HepG2 (cell line): ENCODE measurements at regions not wholly inside any gene's neighbourhood (a gene's known extent, or its start where the extent isn't known, plus 50 kb on each side); places are given as distances from the start of the nearest gene placed in this dataset.

Source experiments
- ATAC-seq: fragments of 200-7000 bp; cut with Tn5 transposase; 3 replicates; pipeline ENCODE4 v1.9.1; 2020; ENCODE audit warnings: mild to moderate bottlenecking, moderate library complexity
- BruUV-seq: library from RNA; stranded (reverse); fragments of 400-500 nt; replicated peaks from 2 replicates; lab custom pipeline; 2021; lab: Mats Ljungman, UMichigan
- CTCF ChIA-PET: fragments of 300-600 bp; formaldehyde crosslinking; extraction: SDS; loops from one replicate; lab custom pipeline; 2021; ENCODE audit warnings: low total read pairs, inconsistent platforms, low intra/inter-chr PET ratio; lab: Yijun Ruan, JAX
- POLR2A ChIA-PET: fragments of 350-600 bp; sonication (Branson Sonifier 250); formaldehyde crosslinking; loops from one replicate; lab custom pipeline; 2020; ENCODE audit warnings: antibody characterized with exemption, inconsistent platforms; lab: Yijun Ruan, JAX
- DNase-seq: peaks from one replicate; pipeline ENCODE4 v3.0.0-alpha.2; 2015; ENCODE audit warnings: low spot score
- FAIRE-seq: peaks from 3 replicates; lab custom pipeline; 2011; peaks lifted over from hg19 to GRCh38; lab: Jason Lieb, UNC
- H2AFZ ChIP-seq: one replicate; pipeline ENCODE4 v1.6.1; 2011; ENCODE audit warnings: low read length, inconsistent platforms
- H3K27ac ChIP-seq: fragments of 300-600 bp; 3 replicates; pipeline ENCODE4 v1.8.0; 2011; ENCODE audit warnings: mixed run types, mild to moderate bottlenecking, mixed read lengths, low read length, inconsistent platforms; ENCODE audit not compliant: insufficient read depth; ENCODE audit errors: extremely low read length
- H3K27me3 ChIP-seq, 2 experiments: fragments of 200-600 bp in 1 of 2; 2 replicates in 1 of 2; 3 replicates in 1 of 2; pipeline versions ENCODE4 v1.6.0 to v1.8.0; 2011; ENCODE audit warnings: low read length in 2 of 2, mild to moderate bottlenecking in 2 of 2, moderate library complexity in 2 of 2, inconsistent platforms in 1 of 2; ENCODE audit not compliant: insufficient read depth in 2 of 2, control insufficient read depth in 1 of 2
- H3K36me3 ChIP-seq, 2 experiments: fragments of 200-600 bp in 1 of 2; replicated peaks in 1 of 2; 2 replicates in 1 of 2; 3 replicates in 1 of 2; pipeline versions ENCODE4 v1.5.1 to v1.8.0; 2011; ENCODE audit warnings: low read length in 2 of 2, inconsistent platforms in 1 of 2; ENCODE audit not compliant: insufficient read depth in 2 of 2, control insufficient read depth in 1 of 2
- H3K4me1 ChIP-seq: 2 replicates; pipeline ENCODE4 v1.5.1; 2012; ENCODE audit warnings: low read length, inconsistent platforms; ENCODE audit not compliant: insufficient read depth
- H3K4me2 ChIP-seq: 2 replicates; pipeline ENCODE4 v1.6.0; 2011; ENCODE audit warnings: low read depth, low read length, inconsistent platforms
- H3K4me3 ChIP-seq, 3 experiments: fragments of 200-600 bp in 1 of 3; sonication (generic), shearing (Covaris generic) in 1 of 3; replicated peaks in 1 of 3; 2 replicates each; pipeline ENCODE4 v1.5.1; 2011 to 2016; ENCODE audit warnings: low read length in 3 of 3, inconsistent platforms in 2 of 3, low read depth in 2 of 3, mild to moderate bottlenecking in 2 of 3, control low read depth in 1 of 3, mixed read lengths in 1 of 3; ENCODE audit not compliant: insufficient read depth in 1 of 3
- H3K79me2 ChIP-seq: one replicate; pipeline ENCODE4 v1.6.1; 2011; ENCODE audit warnings: low read length, inconsistent platforms; ENCODE audit not compliant: insufficient read depth
- H3K9ac ChIP-seq: 2 replicates; pipeline ENCODE4 v1.6.0; 2011; ENCODE audit warnings: mild to moderate bottlenecking, low read depth, low read length, inconsistent platforms; ENCODE audit not compliant: insufficient read depth
- H3K9me3 ChIP-seq: 2 replicates; pipeline ENCODE4 v1.5.1; 2012; ENCODE audit warnings: mild to moderate bottlenecking, low read length
- H4K20me1 ChIP-seq: 2 replicates; pipeline ENCODE4 v1.6.0; 2011; ENCODE audit warnings: inconsistent platforms, mild to moderate bottlenecking, low read length, moderate library complexity; ENCODE audit not compliant: insufficient read depth
- KDM5B ChIP-seq: sonication (generic); formaldehyde crosslinking; IDR thresholded peaks from 2 replicates; pipeline ENCODE4 v1.4.0; 2020; ENCODE audit warnings: missing genetic modification reagents, mild to moderate bottlenecking, borderline replicate concordance
- NCOA5 ChIP-seq: sonication (generic); formaldehyde crosslinking; IDR thresholded peaks from 2 replicates; pipeline ENCODE4 v1.4.0; 2020; ENCODE audit warnings: missing genetic modification reagents
- RAD51 ChIP-seq: fragments of 450-650 bp; IDR thresholded peaks from 2 replicates; pipeline ENCODE4 v1.6.1; 2016; ENCODE audit warnings: borderline replicate concordance
- RFX1 ChIP-seq: fragments of 450-650 bp; IDR thresholded peaks from 2 replicates; pipeline ENCODE4 v1.6.1; 2017
- SIN3A ChIP-seq: IDR thresholded peaks from 2 replicates; pipeline ENCODE4 v1.6.1; 2011; ENCODE audit warnings: low read depth, mild to moderate bottlenecking, control low read depth, low read length, borderline replicate concordance
- TCF7 ChIP-seq: sonication (generic); IDR thresholded peaks from 2 replicates; pipeline ENCODE4 v1.6.1; 2016; ENCODE audit warnings: antibody characterized with exemption, low read depth
- ZMAT5 ChIP-seq: sonication (generic); formaldehyde crosslinking; IDR thresholded peaks from 2 replicates; pipeline ENCODE4 v1.5.0; 2020; ENCODE audit warnings: mild to moderate bottlenecking, low read depth, missing genetic modification reagents, borderline replicate concordance
- ZNF782 ChIP-seq: sonication (generic); formaldehyde crosslinking; IDR thresholded peaks from 2 replicates; pipeline ENCODE4 v1.4.0; 2020; ENCODE audit warnings: missing genetic modification reagents, mild to moderate bottlenecking, borderline replicate concordance
- WGBS: methylation state at CpG from one replicate; pipeline ENCODE4 v1.1.6; 2017; ENCODE audit warnings: low lambda C conversion rate; 5-methylcytosine and 5-hydroxymethylcytosine counted together
- in situ Hi-C: cut with HindIII; loops from 2 replicates; pipeline ENCODE4 v1.10.0; 2017; ENCODE audit warnings: low pct_unique_long_range_greater_than_20kb; ENCODE audit not compliant: extremely low pct_ligation_motif_present
- intact Hi-C: fragments of 100-400 bp; cut with micrococcal nuclease; formaldehyde crosslinking; loops from one replicate; pipeline ENCODE4 v1.10.0; 2022; ENCODE audit not compliant: unreplicated experiment
- TF ChIP-seq, protein P1 (sequence below): sonication (generic); formaldehyde crosslinking; IDR thresholded peaks from 2 replicates; pipeline ENCODE4 v1.5.0; 2020; ENCODE audit warnings: missing genetic modification reagents
- TF ChIP-seq, protein P2 (sequence below): sonication (generic); formaldehyde crosslinking; IDR thresholded peaks from 2 replicates; pipeline ENCODE4 v1.8.1; 2023; ENCODE audit warnings: mild to moderate bottlenecking, missing genetic modification reagents

GRCh38 chr16:9330095-9330494 is 238.7 kb downstream of the HAPSTR1 start:
- Histone ChIP-seq H4K20me1 (no peaks in the 10 kb centered on the region), H3K4me1 (no peaks in the 10 kb centered on the region), H3K4me3 (no peak overlapping the region), H3K27ac (no peak overlapping the region), H3K9ac (no peak overlapping the region), H3K36me3 (no peaks in the 10 kb centered on the region), H2AFZ (no peak overlapping the region), H3K9me3 (no peaks in the 10 kb centered on the region), H3K4me2 (no peak overlapping the region), H3K79me2 (no peaks in the 10 kb centered on the region), H3K27me3 (peaks cover 1 to 34% of the 10 kb centered on the region in 2 experiments; a peak in 4 of 5 replicates)
- FAIRE-seq, result no peak
- in situ Hi-C loops (no loop called here), intact Hi-C loops (no loop called here)
- no peak for DNase-seq
- WGBS, result 27% methylated on average over 7 of the region's 7 CpGs
- ATAC-seq, result no peak
- POLR2A ChIA-PET, result no interaction called here
- CTCF ChIA-PET, result no interaction called here
- no TSS peak for BruUV-seq
- TF ChIP-seq RAD51, result no peak
- no peak for TF ChIP-seq SIN3A
- no peak for TF ChIP-seq ZNF782 (CRISPR knock-in tag)
- no peak for TF ChIP-seq NCOA5 (CRISPR knock-in tag)
- TF ChIP-seq RFX1, result no peak
- TF ChIP-seq KDM5B (CRISPR knock-in tag), result no peak
- TF ChIP-seq, protein P1, sequence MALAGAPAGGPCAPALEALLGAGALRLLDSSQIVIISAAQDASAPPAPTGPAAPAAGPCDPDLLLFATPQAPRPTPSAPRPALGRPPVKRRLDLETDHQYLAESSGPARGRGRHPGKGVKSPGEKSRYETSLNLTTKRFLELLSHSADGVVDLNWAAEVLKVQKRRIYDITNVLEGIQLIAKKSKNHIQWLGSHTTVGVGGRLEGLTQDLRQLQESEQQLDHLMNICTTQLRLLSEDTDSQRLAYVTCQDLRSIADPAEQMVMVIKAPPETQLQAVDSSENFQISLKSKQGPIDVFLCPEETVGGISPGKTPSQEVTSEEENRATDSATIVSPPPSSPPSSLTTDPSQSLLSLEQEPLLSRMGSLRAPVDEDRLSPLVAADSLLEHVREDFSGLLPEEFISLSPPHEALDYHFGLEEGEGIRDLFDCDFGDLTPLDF (CRISPR knock-in tag), result no peak
- TF ChIP-seq, protein P2, sequence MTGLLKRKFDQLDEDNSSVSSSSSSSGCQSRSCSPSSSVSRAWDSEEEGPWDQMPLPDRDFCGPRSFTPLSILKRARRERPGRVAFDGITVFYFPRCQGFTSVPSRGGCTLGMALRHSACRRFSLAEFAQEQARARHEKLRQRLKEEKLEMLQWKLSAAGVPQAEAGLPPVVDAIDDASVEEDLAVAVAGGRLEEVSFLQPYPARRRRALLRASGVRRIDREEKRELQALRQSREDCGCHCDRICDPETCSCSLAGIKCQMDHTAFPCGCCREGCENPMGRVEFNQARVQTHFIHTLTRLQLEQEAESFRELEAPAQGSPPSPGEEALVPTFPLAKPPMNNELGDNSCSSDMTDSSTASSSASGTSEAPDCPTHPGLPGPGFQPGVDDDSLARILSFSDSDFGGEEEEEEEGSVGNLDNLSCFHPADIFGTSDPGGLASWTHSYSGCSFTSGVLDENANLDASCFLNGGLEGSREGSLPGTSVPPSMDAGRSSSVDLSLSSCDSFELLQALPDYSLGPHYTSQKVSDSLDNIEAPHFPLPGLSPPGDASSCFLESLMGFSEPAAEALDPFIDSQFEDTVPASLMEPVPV (CRISPR knock-in tag), result no peak
- TF ChIP-seq ZMAT5, result no peak
- TF ChIP-seq TCF7, result no peak
